Parathyroid adenoma (tissue), 2 donors: ENCODE measurements at regions not wholly inside any gene's neighbourhood (a gene's known extent, or its start where the extent isn't known, plus 50 kb on each side); places are given as distances from the start of the nearest gene placed in this dataset.

Experiments
- H2AFZ ChIP-seq: fragments of 300-600 bp; sonication (generic); one replicate; pipeline ENCODE4 v1.7.0; 2017; ENCODE audit warnings: antibody characterized with exemption, mild to moderate bottlenecking
- H3K27ac ChIP-seq: fragments of 300-600 bp; sonication (generic); one replicate; pipeline ENCODE4 v1.7.0; 2017
- H3K27me3 ChIP-seq: fragments of 300-600 bp; sonication (generic); one replicate; pipeline ENCODE4 v1.7.0; 2017; ENCODE audit warnings: low read length; ENCODE audit not compliant: control insufficient read depth, insufficient read depth
- H3K36me3 ChIP-seq: fragments of 300-600 bp; sonication (generic); one replicate; pipeline ENCODE4 v1.7.0; 2017; ENCODE audit warnings: low read length; ENCODE audit not compliant: control insufficient read depth, insufficient read depth
- H3K4me1 ChIP-seq: fragments of 300-600 bp; sonication (generic); one replicate; pipeline ENCODE4 v1.7.0; 2017; ENCODE audit warnings: control low read depth
- H3K4me2 ChIP-seq: fragments of 300-600 bp; sonication (generic); one replicate; pipeline ENCODE4 v1.7.0; 2017; ENCODE audit warnings: low read length
- H3K4me3 ChIP-seq: fragments of 300-600 bp; sonication (generic); one replicate; pipeline ENCODE4 v1.7.0; 2017; ENCODE audit warnings: low read depth, low read length
- H3K79me2 ChIP-seq: fragments of 300-600 bp; sonication (generic); one replicate; pipeline ENCODE4 v1.7.0; 2017; ENCODE audit warnings: control low read depth
- H3K9ac ChIP-seq: fragments of 300-600 bp; sonication (generic); one replicate; pipeline ENCODE4 v1.7.0; 2017; ENCODE audit warnings: mild to moderate bottlenecking
- H3K9me3 ChIP-seq: fragments of 300-600 bp; sonication (generic); one replicate; pipeline ENCODE4 v1.7.0; 2017; ENCODE audit warnings: low read length; ENCODE audit not compliant: control insufficient read depth
- TF ChIP-seq, protein P1 (sequence below): fragments of 300-600 bp; sonication (generic); IDR thresholded peaks from one replicate; pipeline ENCODE4 v1.7.0; 2017; ENCODE audit warnings: antibody characterized with exemption, mild to moderate bottlenecking
- donor health status: primary hyperparathyroidism.

DNA sequence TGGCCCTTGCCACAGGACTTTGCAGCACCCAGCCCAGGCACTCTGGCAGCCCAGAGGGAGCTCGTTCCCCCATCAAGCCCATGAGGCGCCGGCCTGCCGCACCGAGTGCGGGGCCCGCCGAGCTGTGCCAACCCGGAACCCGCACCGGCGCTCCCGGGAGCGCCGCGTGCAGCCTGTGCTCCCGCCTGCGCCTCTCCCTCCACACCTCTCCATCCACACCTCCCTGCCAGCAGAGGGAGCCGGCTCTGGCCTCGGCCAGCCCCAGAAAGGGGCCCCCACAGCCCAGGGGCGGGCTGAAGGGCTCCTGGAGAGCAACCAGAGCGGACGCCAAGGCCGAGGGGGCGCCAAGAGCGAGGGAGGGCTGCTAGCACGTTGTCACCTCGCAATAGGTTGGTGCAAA is 268.8 kb downstream of the MID1IP1 start:
- Histone ChIP-seq H3K27me3 (no peaks in the 10 kb centered on the region), H3K9ac (no peak overlapping the region), H3K79me2 (no peaks in the 10 kb centered on the region), H3K27ac (no peak overlapping the region), H3K4me1 (no peaks in the 10 kb centered on the region), H3K4me3 (no peak overlapping the region), H3K4me2 (no peak overlapping the region), H3K36me3 (no peaks in the 10 kb centered on the region), H2AFZ (no peak overlapping the region), H3K9me3 (no peaks in the 10 kb centered on the region)
- TF ChIP-seq, protein P1, sequence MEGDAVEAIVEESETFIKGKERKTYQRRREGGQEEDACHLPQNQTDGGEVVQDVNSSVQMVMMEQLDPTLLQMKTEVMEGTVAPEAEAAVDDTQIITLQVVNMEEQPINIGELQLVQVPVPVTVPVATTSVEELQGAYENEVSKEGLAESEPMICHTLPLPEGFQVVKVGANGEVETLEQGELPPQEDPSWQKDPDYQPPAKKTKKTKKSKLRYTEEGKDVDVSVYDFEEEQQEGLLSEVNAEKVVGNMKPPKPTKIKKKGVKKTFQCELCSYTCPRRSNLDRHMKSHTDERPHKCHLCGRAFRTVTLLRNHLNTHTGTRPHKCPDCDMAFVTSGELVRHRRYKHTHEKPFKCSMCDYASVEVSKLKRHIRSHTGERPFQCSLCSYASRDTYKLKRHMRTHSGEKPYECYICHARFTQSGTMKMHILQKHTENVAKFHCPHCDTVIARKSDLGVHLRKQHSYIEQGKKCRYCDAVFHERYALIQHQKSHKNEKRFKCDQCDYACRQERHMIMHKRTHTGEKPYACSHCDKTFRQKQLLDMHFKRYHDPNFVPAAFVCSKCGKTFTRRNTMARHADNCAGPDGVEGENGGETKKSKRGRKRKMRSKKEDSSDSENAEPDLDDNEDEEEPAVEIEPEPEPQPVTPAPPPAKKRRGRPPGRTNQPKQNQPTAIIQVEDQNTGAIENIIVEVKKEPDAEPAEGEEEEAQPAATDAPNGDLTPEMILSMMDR, result no peak

DNA sequence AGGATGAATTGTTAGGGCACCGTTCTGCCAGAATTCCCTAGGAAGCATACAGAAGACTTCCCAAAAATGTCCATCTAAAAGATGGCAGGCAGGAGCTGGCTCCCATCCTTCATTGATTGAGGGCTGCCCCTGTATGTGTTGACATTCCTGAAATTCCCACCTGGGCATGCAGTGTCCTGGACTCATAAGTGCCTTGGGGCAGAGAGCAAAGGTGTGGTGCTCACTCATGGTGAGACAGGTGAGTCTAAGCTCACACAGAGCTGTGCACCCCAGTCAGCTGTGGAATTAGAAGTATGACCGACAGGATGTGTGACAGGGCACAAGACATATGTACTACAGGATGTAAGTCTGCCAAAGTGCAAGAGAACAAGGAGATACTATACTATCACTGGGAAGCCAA is 271.9 kb downstream of the MID1IP1 start:
- no peak overlapping the region for H3K27ac ChIP-seq
- H3K4me2 ChIP-seq, result no peak overlapping the region
- no peaks in the 10 kb centered on the region for H3K79me2 ChIP-seq
- no peak overlapping the region for H3K9ac ChIP-seq
- H3K9me3 ChIP-seq, result no peaks in the 10 kb centered on the region
- H3K4me3 ChIP-seq, result no peak overlapping the region
- H3K4me1 ChIP-seq, result no peaks in the 10 kb centered on the region
- no peaks in the 10 kb centered on the region for H3K36me3 ChIP-seq
- no peak overlapping the region for H2AFZ ChIP-seq
- TF ChIP-seq, protein P1, result no peak
- H3K27me3 ChIP-seq, result no peaks in the 10 kb centered on the region

DNA sequence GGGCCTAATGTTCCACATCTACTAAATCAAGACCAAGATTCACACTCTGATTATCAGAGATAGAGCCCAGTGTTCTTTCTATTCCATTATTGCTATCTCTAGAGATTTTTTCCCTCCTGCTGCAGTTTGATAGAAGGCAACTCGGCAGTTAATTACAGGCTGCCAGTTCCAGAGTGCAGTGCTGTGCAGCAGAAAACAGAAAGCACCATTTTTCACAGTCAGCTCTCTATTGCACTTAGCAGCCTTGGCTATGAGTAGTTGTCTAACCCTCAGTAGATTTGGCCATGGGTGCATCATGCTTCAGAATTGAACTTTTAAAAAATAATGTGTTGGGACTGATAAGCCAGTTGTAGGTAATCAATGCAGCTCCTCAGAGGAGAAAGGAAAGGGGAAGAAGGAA is 295.3 kb downstream of the MID1IP1 start:
- Histone ChIP-seq H2AFZ (no peak overlapping the region), H3K4me2 (no peak overlapping the region), H3K4me3 (no peak overlapping the region), H3K9me3 (no peaks in the 10 kb centered on the region), H3K36me3 (no peaks in the 10 kb centered on the region), H3K27me3 (no peaks in the 10 kb centered on the region), H3K79me2 (no peaks in the 10 kb centered on the region), H3K27ac (no peak overlapping the region), H3K4me1 (no peaks in the 10 kb centered on the region), H3K9ac (no peak overlapping the region)
- TF ChIP-seq, protein P1, result no peak

DNA sequence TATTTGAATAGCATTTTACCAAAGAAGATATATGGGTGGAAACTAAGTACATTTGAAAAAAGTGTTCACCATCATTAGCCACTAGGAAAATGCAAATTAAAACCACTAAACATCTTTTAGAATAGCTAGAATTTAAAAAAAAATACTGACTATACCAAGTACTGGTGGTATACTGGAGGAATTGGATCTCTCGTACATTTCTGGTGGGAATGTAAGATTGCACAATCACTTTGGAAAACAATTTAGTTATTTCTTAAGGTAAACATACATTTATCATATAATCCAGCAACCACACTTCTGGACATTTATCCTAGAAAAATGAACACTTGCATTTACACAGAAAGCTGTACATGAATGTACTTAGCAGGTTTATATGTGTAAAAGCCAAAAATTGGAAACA is 303.5 kb downstream of the MID1IP1 start:
- Histone ChIP-seq H3K36me3 (no peaks in the 10 kb centered on the region), H3K9ac (no peak overlapping the region), H3K4me2 (no peak overlapping the region), H3K79me2 (no peaks in the 10 kb centered on the region), H3K27me3 (no peaks in the 10 kb centered on the region), H2AFZ (no peak overlapping the region), H3K4me3 (no peak overlapping the region), H3K27ac (no peak overlapping the region), H3K4me1 (no peaks in the 10 kb centered on the region), H3K9me3 (no peaks in the 10 kb centered on the region)
- TF ChIP-seq, protein P1, result no peak

DNA sequence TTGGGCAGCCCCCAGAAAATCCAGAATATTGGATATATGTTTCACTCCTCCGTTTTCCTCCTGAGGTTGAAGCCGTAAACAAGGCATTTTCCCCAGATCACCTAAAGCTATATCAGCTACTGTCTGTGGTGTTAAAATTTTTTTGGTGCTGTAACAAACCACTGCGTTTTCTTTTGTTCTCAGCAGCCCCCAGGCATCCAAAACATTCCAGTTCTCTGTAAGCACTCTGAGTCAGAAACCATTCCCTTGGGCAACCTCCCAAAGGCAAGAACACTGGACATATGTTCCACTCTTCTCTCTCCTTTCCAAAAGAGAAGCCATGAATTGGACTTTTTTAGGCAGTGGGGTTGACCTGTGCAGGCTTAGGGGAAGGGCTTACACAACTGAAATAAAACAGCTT is 310.9 kb downstream of the MID1IP1 start:
- no peak overlapping the region for H2AFZ ChIP-seq

More for the DNA sequence above, 310.9 kb downstream of the MID1IP1 start:
- TF ChIP-seq, protein P1, result no peak
- Histone ChIP-seq H3K9me3 (no peaks in the 10 kb centered on the region), H3K4me1 (no peaks in the 10 kb centered on the region), H3K4me2 (no peak overlapping the region), H3K4me3 (no peak overlapping the region), H3K36me3 (no peaks in the 10 kb centered on the region), H3K9ac (no peak overlapping the region), H3K27me3 (no peaks in the 10 kb centered on the region), H3K27ac (no peak overlapping the region), H3K79me2 (no peaks in the 10 kb centered on the region)
